HG03460 (cell line): ENCODE measurements at regions not wholly inside any gene's neighbourhood (a gene's known extent, or its start where the extent isn't known, plus 50 kb on each side); places are given as distances from the start of the nearest gene placed in this dataset.
"Not testable (repeated sequence)": the region's sequence is repeated elsewhere in the genome, so short reads cannot be mapped to it uniquely, and the experiment has no call there.

Experiments used
- ATAC-seq: cut with Tn5 transposase; IDR thresholded peaks from one replicate; pipeline ENCODE4 v1.9.1; 2021; ENCODE audit not compliant: unreplicated experiment

DNA sequence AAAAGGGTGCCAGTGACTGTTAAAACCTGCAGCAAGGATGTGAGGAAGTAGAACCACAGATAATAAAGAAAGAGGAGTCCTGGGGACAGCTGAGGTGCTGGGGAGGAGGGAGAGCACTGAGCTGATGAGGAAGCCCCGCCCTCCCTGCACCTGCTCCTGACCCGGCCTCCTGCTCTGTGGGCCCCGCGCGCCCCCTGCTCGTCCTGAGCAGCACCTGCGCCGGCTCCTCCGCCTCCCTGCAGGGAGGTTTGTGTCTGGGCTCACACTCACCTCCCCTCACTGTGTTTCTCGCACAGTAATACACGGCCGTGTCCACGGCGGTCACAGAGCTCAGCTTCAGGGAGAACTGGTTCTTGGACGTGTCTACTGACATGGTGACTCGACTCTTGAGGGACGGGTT lies 797.6 kb downstream of the TMEM121 start:
- not testable (repeated sequence) for ATAC-seq

DNA sequence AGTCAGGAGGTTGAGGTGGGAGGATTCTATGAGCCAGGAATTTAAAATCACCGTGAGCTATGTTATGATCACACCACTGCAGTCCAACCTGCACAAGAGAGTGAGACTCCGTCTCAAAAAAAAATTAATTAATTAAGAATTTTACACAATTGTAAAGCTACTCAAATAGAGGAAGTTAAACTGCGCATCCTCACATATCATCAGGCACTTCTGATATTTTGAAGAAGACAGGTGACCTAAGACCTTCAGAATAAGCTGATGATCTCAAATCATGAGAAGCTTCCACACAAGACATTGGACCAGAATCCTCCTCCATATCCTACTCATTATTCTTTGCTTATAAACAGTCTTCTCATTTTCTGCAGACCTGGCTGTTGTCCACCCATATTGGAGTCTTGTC lies 800.9 kb downstream of the TMEM121 start:
- ATAC-seq: no peak

DNA sequence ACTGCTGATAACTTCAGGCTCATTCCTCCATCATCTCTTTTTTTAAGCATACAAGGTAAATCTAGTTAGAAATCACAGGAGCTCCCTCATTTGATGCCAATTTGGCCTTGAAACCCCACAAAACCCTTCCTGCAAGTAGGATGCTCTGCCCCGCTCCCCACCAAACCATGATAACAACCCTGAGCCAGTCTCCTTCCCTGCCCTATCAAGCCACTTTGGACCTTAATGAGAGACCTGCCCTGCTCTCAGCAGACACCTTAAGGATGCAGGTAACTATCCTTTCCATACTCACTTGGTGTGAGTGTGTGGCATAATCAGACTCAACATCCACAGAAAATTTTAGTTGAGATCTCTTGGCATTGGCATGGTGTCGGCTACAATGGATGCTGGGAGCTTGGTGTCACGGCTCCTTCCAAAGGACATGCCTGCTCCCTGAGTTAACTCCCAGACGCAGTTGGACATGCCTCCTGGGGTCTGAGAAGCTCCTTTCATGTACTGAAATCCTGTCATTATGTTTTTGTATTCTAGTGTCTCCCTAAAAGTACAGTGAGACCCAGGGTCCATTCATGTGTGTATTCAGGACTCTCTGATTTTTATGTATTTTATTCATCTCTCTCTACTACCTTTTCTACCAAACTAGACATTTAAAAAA lies 801.4 kb downstream of the TMEM121 start:
- not testable (repeated sequence) for ATAC-seq

DNA sequence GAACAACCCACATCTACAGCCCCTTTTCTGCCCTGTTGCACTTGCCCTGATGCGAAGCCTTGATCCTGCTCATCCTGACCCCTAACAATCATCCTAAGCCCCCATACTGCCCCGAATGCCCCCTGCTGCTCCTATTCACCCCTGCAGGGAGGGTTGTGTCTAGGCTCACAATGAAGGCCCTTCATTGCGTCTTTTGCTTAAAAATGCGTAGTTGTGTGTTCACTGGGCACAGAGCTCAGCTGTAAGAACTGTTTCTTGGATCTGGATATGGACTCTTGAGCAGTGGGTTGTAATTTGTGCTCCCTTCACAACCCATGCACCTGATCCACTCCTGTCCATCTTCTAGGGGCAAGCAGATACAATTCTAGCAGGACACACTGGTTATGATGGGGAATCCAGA lies 802.9 kb downstream of the TMEM121 start:
- not testable (repeated sequence) for ATAC-seq

DNA sequence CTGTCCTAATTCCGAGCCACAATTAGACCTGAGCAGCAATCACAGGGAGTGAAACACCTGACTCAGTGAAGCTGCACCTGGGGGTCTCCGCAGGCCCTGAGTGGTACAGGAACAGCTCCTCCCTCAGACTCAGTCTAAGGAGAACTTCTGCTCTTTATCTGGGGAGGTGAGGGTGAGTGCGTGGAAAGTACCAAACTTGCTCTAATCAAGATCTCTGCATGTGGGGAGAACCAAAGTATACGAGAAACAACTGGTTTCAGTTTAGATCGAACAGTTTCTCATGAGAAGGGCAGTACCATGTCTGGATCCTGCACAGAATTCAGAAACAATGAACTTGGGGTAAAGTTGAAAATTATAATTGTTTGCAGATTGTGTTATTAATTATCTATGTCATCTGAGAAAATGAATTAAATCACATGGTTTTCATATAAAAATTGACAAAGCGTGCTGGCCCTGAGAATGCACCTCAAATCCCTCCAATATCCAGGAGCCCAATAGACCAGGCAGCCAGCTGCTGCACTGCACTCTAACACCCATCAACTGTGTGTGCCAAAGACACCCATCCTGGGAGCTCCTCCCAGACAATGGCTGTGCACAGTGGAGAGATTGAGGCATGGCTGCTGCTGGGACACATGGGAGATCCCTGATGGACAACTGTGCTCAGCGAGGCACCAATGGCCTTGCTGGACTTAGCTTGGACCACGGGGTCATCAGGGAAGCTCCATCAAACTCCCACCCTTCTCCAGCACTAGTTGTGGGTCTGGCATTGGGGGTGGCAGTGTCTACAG lies 803.8 kb downstream of the TMEM121 start:
- not testable (repeated sequence) for ATAC-seq

DNA sequence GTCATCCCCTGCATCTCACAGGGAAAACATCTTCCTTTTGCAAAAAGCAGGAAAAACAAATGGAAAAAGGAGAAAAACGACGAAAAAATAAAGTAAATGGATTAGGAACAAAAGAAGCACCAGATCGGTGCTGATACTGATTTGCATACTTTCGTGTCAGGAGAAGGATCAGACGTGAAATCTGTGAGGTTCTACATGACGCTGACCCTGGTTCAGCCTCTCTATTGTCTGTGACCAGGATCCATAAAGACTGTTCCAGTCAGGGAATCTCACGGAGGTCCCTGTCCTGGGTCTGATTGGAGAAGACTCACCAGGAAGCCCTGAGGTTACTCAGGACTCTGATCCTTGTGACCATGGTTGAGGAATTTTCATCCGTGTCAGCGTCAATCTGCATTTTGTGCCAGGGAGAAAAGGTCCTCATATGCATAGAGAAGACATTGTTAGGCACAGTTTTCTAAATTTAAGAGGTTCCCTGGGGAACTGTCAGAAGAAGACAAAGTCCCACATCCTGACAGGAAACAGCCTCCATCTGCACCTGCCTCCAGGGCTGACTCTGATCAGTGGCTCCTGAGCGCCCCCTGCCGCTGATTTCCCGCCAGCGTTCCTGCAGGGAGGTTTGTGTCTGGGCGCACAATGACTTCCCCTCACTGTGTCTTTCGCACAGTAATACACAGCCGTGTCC lies 808.2 kb downstream of the TMEM121 start:
- not testable (repeated sequence) for ATAC-seq

DNA sequence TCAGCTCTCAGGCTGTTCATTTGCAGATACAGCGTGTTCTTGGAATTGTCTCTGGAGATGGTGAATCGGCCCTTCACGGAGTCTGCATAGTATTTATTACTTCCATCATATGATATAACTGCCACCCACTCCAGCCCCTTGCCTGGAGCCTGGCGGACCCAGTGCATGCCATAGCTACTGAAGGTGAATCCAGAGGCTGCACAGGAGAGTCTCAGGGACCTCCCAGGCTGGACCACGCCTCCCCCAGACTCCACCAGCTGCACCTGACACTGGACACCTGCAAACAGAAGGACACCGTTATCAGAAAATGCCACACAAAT lies 808.7 kb downstream of the TMEM121 start:
- ATAC-seq: not testable (repeated sequence)

DNA sequence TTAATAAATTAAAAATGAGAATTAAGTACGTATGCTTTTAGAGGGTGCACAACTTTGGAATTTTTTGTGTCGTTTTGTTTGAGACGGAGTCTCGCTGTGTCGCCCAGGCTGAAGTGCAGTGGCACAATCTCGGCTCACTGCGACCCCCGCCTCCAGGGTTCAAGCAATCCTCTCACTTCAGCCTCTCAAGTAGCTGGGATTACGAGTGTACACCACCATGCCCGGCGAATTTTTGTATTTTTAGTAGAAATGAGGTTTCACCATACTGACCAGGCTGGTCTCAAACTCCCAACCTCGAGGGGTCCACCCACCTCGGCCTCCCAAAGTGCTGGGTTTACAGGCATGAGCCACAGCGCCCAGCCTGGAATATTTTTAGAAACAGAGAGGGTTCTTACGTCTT lies 812.4 kb downstream of the TMEM121 start:
- ATAC-seq: not testable (repeated sequence)

DNA sequence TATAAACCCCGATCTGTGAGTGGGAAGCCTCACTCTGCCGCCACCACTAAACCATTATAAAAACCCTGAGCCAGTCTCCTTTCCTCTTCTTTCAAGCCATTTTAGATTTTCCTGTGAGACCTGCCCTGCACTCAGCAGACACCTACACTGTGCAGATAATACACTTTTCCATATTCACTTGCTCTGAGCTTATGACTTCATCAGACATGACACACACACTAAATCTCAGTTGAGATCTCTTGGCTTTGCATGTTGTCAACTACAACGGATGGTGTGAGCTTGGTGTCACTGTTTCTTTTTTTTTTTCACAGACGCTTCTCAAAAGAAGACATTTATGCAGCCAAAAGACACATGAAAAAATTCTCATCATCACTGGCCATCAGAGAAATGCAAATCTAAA lies 814.3 kb downstream of the TMEM121 start:
- ATAC-seq: not testable (repeated sequence)

DNA sequence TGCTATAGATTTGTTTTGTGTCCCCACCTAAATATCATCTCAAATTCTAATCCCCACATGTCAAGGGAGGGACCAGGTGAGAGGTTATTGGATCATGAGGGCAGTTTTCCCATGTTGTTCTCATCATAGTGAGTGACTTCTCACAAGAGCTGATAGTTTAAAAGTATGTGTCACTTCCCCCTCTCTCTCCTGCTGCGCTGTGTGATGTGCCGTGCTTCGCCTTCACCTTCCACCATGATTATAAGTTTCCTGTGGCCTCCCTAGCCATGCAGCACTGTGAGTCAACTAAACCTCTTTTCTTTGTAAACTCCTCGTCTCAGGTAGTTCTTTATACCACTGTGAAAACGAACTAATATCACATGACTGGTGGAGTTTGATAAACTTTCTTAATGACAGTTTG lies 814.8 kb downstream of the TMEM121 start:
- not testable (repeated sequence) for ATAC-seq

DNA sequence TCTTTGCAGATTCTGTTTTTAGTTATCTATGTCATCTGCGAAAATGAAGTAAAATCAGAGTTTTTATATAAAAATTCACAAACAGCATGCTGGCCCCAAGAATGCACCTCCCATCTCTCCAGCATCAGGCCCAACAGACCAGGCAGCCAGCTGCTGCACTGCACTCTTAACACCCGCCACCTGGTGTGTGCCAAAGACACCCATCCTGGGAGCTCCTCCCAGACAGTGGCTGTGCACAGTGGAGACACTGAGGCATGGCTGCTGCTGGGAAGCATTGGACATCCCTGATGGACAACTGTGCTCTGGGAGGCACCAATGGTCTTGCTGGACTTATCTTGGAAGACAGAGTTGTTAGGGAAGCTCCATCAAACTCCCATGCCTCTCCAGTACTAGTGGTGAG lies 817.2 kb downstream of the TMEM121 start:
- no peak for ATAC-seq

DNA sequence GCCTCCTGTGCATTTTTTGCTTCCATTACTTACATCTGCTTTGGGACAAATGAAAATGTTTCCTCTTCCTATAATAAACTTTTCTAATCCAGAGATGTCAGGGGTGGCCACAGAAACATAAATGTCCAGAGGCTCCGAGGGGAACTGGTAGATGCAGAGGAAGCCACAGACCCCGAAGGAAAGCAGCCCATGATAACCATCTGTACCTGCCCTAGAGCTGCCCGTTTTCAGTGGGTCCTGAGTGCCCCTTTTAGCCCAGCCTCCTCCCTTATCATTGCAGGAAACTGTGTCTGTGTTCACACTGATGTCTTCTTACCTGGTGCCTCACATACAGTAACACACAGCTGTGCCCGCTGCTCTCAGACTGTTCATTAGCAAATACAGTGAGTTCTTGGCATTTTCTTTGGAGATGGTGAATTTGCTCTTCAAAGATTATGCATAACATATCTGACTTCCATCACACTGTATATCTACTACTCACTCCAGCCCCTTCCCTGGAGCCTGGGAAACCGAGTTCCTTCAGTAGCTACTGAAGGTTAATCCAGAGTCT lies 817.8 kb downstream of the TMEM121 start:
- ATAC-seq: not testable (repeated sequence)

DNA sequence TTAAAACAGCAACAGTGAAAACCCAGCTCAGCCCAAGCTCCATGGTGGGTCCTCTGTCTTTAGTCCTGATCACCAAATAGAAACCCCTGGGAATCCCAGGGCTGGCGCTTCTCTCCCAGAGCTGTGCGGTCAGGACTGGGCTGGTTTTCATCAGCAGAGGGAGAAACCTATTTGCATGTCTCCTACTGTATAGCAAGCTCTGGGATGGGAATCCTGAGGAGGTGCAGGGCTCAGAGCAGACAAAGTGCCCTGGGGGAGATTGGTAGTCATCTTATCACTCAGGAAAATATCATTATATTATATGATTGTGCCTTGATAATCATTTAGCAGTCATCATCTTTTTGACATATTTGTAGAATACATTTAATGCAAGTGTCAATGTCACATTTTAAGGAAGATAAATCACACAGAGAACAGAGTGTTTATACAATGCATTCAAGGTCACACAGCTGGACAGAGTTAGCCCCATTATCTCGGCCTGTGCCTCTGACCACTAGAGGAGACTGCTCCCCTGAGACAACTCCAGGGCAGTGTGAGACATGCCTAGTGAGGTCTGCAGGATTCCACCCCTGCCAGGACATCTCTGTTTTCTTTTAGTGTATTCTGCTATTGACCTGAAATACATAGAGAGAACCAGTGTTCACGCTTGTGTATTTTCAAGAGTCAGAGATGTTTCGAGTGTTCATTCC lies 818.6 kb downstream of the TMEM121 start:
- not testable (repeated sequence) for ATAC-seq

DNA sequence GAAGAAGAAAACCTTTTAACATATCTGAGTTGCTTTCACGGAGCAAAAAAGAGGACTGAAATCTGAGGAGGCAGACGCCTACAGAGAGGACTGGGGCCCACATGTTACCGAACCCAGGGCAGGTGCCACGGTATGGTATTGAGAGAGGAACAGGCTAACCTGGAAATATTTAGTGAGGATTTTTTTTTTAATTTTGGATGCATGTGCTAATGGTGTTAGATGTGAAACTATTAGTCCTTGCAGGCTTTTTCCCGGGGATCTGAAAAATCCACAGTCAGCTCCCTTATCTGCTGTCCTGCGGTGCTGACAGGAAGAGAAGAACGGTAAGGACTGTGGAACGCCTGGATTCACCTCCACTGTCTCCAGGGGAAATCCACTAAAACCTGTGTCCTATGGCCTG lies 819.7 kb downstream of the TMEM121 start:
- ATAC-seq: no peak

DNA sequence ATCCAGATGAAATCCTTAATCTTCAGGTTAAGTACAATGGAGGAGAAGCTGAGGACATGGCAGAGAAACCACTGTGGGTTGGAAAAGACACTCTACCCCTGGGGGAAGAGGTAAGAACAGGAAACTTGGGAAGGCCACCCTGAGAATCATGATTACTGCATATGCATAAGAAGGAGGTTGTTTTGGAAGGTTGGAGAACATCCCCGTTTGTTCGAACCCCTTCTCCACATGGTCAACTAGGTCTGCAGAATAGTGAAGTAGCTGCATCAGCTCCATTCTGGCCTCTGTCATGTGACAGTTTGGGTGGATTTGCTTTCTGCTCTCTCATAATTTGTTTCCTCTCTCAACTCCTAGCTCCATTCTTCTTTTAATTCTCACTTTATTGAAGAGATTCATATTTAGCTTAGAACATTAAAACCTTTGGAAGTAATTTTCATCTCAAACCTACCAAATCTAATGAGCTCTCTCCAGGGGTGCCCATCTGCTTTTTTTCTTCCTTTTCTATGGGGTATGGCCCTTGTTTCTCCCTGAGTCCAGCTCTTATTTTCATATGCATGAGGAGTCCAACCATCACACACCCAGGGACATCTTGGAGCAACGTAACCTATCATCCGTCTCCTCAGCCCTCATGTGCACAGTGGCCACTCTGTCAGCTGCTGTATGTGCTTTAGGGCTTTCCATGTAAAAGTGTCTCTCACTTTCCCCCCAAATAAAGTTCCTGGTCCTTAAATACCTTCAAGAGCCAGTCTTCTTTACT lies 820.3 kb downstream of the TMEM121 start:
- no peak for ATAC-seq

DNA sequence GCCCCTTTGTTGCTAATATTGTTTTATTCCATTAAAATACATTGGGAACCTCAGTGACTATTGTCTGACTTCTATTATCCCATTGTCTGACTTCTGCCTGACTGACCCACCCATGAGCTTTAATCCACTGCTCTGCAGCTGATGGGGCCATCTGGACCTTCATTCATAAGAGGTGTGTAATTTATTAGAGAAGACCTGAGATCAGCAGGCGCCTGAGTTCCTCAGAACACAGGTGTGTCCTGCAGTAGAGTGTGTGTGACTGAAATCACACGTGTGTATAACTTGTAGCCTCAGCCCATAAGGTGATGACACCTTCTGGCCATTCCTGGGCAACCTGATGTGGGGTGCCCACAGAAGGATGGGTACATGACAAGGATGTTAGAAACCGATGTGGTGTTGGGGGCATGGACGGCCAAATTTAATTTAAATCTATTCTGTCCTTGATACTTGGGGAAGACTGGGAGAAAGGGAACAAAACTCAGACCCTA lies 821.0 kb downstream of the TMEM121 start:
- no peak for ATAC-seq

DNA sequence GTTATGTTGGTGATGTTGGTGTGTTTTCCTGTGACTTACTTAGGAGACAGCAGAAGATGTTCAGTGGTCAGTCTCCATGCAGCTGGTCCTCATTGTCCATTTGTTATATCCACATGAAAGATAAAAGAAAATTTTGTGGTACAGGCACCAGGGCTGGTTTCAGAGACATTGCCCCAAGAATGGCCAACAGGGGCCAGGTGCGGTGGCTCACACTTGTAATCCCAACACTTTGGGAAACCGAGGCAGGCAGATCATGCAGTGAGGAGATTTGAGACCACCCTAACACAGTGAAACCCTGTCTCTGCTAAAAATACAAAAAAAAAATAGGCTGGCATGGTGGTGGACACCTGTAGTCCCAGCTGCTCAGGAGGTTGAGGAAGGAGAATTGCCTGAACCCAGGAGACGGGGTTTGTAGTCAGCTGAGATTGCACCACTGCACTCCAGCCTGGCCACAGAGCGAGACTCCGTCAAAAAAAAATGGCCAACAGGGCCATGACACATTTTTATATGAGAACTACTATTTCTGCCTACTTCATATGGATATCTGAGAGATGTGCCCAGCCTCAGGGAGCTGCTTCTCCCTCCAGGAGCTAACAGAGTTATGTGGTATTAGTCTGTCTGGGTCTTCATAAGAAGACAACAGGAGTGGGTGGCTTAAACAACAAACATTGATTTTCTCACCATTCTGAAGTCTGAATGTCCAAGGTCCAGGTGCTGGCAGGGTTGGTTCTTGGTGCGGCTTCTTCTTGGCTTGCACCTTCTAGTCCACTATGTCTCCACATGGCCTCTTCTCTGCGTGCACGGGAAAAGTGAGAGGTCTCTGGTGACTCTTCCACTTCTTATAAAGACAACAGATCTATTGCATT lies 821.7 kb downstream of the TMEM121 start:
- no peak for ATAC-seq

DNA sequence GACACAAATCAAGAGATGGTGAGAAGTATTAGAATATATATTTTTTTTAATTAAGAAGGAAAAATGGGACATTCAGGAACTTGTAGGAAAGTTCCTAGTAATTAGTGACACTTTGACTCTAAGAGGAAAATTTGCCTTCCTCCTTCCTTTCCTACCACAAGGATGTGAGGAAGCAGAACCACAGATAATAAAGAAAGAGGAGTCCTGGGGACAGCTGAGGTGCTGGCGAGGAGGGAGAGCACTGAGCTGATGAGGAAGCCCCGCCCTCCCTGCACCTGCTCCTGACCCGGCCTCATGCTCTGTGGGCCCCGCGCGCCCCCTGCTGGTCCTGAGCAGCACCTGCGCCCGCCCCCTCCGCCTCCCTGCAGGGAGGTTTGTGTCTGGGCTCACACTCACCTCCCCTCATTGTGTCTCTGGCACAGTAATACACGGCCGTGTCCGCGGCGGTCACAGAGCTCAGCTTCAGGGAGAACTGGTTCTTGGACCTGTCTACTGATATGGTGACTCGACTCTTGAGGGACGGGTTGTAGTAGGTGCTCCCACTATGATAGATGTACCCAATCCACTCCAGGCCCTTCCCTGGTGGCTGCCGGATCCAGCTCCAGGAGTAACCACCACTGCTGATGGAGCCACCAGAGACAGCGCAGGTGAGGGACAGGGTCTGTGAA lies 822.6 kb downstream of the TMEM121 start:
- not testable (repeated sequence) for ATAC-seq
